ELF-1 (cell line): ENCODE measurements at regions not wholly inside any gene's neighbourhood (a gene's known extent, or its start where the extent isn't known, plus 50 kb on each side); places are given as distances from the start of the nearest gene placed in this dataset.
A peak's percentile ranks its signal among the peaks of the same experiment; 100 is the strongest.

Source experiments
- DNase-seq: peaks from one replicate; pipeline ENCODE4 v3.0.0-alpha.2; 2016; ENCODE audit warnings: low read depth, low spot score

- no peak for DNase-seq
Observed at GRCh38 chr22:26892166-26893041, 235.0 kb downstream of the MIAT start.

GRCh38 chr22:26893173-26894110 lies 236.1 kb downstream of the MIAT start:
- DNase-seq: peak; percentile 46

GRCh38 chr22:26894362-26894761 lies 237.0 kb downstream of the MIAT start:
- no peak for DNase-seq

- DNase-seq: no peak
Observed at GRCh38 chr22:26894766-26895485, 237.5 kb downstream of the MIAT start.

- DNase-seq: no peak
Observed at GRCh38 chr22:26897384-26897783, 240.0 kb downstream of the MIAT start.

GRCh38 chr22:26898946-26899605 lies 241.7 kb downstream of the MIAT start:
- no peak for DNase-seq

- no peak for DNase-seq
Observed at GRCh38 chr22:26900787-26901186, 243.4 kb downstream of the MIAT start.

- no peak for DNase-seq
Observed at GRCh38 chr22:26901198-26901816, 243.9 kb downstream of the MIAT start.

GRCh38 chr22:26902401-26903029 lies 245.1 kb downstream of the MIAT start:
- no peak for DNase-seq

- DNase-seq: peak; percentile 71
Observed at GRCh38 chr22:26903030-26903856, 245.9 kb downstream of the MIAT start.

GRCh38 chr22:26904483-26904882 lies 247.1 kb downstream of the MIAT start:
- DNase-seq: no peak

- DNase-seq: no peak
Observed at GRCh38 chr22:26905076-26905475, 247.7 kb downstream of the MIAT start.

- no peak for DNase-seq
Observed at GRCh38 chr22:26905640-26906039, 248.3 kb downstream of the MIAT start.

GRCh38 chr22:26906464-26906863 lies 249.1 kb downstream of the MIAT start:
- no peak for DNase-seq

GRCh38 chr22:26907366-26907765 lies 250.0 kb downstream of the MIAT start:
- DNase-seq: no peak

- no peak for DNase-seq
Observed at GRCh38 chr22:26910845-26911244, 253.5 kb downstream of the MIAT start.

GRCh38 chr22:26912655-26913345 lies 255.4 kb downstream of the MIAT start:
- DNase-seq: no peak

- DNase-seq: no peak
Observed at GRCh38 chr22:26914519-26915185, 257.3 kb downstream of the MIAT start.
